ENCODE measurements at regions not wholly inside any gene's neighbourhood (a gene's known extent, or its start where the extent isn't known, plus 50 kb on each side); places are given as distances from the start of the nearest gene placed in this dataset.
"Not testable (repeated sequence)": the region's sequence is repeated elsewhere in the genome, so short reads cannot be mapped to it uniquely, and the experiment has no call there.

DNA sequence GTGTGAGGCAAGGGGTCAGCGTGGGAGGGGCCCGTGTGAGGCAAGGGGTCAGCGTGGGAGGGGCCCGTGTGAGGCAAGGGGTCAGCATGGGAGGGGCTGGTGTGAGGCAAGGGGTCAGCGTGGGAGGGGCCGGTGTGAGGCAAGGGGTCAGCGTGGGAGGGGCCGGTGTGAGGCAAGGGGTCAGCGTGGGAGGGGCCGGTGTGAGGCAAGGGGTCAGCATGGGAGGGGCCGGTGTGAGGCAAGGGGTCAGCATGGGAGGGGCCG lies 119.2 kb downstream of the SEPTIN14 start:
- not testable (repeated sequence) for DNase-seq (ENCODE audit: low read depth in 1 of 2, low spot score in 1 of 2)

DNA sequence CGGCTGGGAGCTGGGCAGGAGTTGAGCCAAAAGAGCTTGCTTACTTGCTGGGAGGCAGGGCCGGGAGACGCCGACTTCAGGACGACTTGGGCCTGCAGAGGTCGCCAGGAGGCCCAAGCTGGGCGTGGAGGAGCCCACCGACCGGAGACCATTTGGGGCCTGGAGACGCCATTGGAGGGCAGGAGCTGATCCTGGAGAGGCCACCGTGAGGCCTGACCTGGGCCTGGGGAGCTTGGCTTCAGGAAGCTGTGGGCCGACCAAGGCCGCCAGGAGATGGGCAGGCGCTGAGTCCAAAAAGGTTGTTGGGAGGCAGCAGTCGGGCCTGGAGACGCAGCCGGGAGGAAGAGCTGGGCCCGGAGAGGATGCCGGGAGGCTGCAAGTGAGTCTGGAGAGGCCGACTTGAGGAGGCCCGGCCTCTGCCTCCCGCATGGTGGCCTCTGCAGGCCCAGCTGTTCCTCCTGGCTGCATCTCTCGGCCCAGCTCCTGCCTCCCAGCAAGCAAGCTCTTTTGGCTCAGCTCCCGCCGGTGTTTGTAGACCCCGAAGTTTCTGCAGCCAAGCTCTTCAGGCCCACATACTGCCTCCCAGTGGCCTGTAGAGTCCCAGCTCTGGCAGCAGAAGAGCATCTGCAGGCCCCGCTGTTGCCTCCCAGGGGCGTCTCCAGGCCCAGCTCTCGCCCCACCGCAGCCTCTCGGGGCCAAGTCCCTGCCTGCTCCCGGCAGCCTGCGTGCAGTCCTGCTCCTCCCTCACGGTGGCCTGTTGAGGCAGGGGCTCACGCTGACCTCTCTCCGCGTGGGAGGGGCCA lies 119.7 kb downstream of the SEPTIN14 start:
- in situ Hi-C loops (cut with HindIII; ENCODE audit: low pct_unique_long_range_greater_than_20kb, low sequenced_read_pairs); DNase-seq (ENCODE audit: low read depth in 1 of 2, low spot score in 1 of 2): not testable (repeated sequence)

More for the DNA sequence above, 119.2 kb downstream of the SEPTIN14 start:
- in situ Hi-C loops (cut with HindIII; ENCODE audit: low pct_unique_long_range_greater_than_20kb, low sequenced_read_pairs): not testable (repeated sequence)

DNA sequence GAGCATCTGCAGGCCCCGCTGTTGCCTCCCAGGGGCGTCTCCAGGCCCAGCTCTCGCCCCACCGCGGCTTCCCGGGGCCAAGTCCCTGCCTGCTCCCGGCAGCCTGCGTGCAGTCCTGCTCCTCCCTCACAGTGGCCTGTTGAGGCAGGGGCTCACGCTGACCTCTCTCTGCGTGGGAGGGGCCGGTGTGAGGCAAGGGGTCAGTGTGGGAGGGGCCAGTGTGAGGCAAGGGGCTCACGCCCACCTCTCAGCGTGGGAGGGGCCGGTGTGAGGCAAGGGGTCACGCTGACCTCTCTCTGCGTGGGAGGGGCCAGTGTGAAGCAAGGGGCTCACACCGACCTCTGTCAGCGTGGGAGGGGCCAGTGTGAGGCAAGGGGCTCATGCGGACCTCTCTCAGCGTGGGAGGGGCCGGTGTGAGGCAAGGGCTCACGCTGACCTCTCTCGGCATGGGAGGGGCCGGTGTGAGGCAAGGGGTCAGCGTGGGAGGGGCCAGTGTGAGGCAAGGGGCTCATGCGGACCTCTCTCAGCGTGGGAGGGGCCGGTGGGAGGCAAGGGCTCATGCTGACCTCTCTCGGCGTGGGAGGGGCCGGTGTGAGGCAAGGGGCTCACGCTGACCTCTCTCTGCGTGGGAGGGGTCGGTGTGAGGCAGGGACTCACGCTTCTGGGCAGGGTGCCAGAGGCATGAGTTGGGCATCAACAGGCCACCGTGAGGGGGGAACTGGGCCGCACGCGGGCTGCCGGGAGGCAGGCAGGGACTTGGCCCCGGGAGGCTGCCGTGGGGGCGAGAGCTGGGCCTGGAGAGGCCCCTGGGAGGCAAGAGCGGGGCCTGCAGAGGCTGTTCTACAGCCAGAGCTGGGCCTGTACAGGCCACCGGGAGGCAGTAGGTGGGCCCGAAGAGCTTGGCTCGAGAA lies 120.6 kb downstream of the SEPTIN14 start:
- in situ Hi-C loops (cut with HindIII; ENCODE audit: low pct_unique_long_range_greater_than_20kb, low sequenced_read_pairs); DNase-seq (ENCODE audit: low read depth in 1 of 2, low spot score in 1 of 2): not testable (repeated sequence)

DNA sequence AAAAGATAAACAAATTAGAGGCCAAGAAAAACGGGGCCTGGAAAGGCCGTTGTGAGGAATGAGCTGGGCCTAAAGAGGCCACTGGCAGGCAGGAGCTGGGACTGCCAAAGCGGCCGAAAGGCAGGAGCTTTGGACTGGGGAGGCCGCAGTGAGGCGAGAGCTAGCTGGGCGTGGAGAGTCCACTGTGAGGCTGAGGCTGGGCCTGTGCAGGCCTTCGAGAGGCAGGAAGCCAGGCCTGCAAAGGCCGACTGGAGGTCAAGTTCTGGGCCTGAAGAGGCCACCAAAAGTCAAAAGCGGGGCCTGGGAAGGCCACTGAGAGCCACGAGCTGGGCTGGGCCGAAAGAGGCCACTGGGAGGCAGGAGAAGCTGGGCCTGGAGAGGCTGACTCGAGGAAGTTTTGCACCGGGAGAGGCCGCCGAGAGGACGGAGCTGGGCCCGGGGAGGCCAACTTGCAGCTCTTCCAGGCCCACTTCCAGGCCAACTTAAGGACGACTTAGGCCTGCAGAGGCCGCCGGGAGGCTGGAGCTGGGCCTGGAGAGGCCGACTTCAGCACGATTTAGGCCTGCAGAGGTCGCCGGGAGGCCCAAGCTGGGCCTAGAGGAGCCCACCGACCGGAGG lies 121.8 kb downstream of the SEPTIN14 start:
- in situ Hi-C loops (cut with HindIII; ENCODE audit: low pct_unique_long_range_greater_than_20kb, low sequenced_read_pairs): not testable (repeated sequence)
- DNase-seq (ENCODE audit: low read depth in 1 of 2, low spot score in 1 of 2): peak in 1 of 2 experiments; percentile 27

DNA sequence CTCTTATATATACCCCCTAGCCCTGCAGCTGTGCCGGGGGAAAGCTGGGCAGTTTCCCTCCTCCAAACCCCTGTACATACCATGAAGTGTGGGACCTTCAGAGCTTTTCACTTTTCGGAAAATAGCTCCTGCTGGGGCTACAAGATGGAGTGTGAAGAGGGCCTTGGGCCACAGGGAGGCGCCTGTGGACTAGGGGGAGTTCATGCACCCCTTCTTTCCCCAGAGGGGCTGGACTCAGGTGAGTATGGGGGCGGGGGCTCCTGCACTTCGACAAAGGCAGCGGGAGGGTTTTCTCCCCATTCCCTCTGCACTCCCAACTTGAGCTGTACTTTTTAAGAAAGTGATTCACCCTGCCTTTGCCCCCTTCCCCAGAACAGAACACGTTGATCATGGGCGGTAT lies 122.5 kb downstream of the SEPTIN14 start:
- in situ Hi-C loops (cut with HindIII; ENCODE audit: low pct_unique_long_range_greater_than_20kb, low sequenced_read_pairs): not testable (repeated sequence)

DNA sequence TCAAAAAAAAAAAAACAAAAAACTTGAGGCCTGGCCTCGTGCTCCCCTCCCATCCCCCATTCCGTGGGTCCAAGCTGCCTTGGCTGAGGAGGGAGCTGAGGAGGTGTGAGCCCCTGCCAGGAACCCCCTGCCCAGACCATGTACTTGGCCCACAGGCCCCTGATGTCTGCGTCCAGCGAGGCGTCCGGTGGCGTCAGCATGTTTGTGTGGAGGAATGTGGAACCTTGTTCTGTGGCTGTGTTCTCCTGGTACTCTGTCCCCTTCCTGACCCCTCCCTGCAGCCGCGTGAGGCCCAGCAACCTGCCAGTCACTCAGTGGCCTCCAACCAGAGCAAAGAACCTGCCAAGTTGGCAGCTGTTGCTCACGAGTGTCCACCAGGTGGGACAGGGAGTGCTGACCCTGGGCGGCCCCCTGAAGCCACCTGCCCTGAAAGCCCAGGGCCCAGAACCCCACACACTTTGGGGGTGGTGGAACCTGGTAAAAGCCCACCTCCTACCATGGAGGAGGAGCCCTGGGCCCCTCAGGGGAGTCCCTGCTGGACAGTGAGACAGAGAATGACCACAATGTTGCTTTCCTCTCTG lies 125.8 kb downstream of the SEPTIN14 start:
- in situ Hi-C loops (cut with HindIII; ENCODE audit: low pct_unique_long_range_greater_than_20kb, low sequenced_read_pairs); DNase-seq (ENCODE audit: low read depth in 1 of 2, low spot score in 1 of 2): not testable (repeated sequence)

More for the DNA sequence above, 122.5 kb downstream of the SEPTIN14 start:
- not testable (repeated sequence) for DNase-seq (ENCODE audit: low read depth in 1 of 2, low spot score in 1 of 2)

DNA sequence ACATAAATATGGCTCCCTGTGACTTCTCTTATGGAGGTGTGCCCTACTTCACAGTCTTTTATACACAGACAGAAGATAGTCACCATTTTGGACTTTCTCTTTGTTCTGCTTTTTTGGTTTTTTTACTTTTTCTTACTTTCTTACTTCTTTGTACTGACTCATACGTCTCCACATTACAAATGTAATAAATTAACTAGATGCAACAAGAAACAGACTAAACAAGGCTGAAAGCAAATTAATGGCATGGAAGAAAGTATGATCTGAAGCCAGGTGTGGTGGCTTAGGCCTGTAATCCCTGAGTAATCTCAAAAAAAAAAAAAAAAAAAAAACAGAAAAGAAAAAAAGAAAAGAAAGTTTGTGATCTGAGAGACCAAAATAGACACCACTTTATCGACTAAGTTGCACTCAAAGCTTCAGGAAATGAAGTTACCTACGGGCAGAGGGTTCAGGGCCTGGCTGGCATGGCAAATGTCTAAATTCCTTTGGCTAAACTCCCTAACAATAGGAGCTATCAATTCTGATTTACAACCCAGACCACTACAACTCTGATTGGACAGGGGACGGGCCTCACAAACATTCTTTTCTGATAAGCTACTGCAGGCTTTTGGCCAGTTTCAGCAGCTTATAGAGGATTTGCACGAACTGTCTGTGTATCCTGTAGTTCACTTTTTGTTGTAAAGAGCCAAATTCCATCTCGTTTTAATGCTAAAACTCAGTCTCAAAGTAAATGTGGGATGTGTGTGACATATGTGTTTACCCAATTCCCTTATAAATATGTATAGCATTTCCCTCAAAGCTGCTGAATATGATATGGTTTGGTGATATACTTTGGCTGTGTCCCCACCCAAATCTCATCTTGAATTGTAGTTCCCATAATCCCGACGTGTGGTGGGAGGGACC lies 129.1 kb downstream of the SEPTIN14 start:
- in situ Hi-C loops (cut with HindIII; ENCODE audit: low pct_unique_long_range_greater_than_20kb, low sequenced_read_pairs): no loop called here
- DNase-seq (ENCODE audit: low read depth in 1 of 2, low spot score in 1 of 2): no peak
- TF ChIP-seq JUND (IDR thresholded peaks at IDR 0.05; ENCODE audit: low read depth): no peak

DNA sequence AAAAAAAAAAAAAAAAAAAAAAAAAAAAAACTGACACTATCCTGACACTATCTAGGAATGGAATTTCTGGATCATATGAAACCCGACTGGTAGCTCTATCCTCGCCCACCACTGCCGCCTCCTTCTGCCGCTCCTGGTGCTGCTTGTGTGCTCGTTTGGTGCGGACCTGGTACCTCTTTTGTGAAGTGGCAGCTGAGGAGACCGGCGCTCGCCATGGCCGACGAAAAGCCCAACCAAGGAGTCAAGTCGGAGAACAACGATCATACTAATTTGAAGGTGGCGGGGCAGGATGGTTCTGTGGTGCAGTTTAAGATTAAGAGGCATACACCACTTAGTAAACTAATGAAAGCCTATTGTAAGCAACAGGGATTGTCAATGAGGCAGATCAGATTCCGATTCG lies 130.6 kb downstream of the SEPTIN14 start:
- no peak for TF ChIP-seq JUND (IDR thresholded peaks at IDR 0.05; ENCODE audit: low read depth)
- in situ Hi-C loops (cut with HindIII; ENCODE audit: low pct_unique_long_range_greater_than_20kb, low sequenced_read_pairs): no loop called here
- DNase-seq (ENCODE audit: low read depth in 1 of 2, low spot score in 1 of 2): no peak

DNA sequence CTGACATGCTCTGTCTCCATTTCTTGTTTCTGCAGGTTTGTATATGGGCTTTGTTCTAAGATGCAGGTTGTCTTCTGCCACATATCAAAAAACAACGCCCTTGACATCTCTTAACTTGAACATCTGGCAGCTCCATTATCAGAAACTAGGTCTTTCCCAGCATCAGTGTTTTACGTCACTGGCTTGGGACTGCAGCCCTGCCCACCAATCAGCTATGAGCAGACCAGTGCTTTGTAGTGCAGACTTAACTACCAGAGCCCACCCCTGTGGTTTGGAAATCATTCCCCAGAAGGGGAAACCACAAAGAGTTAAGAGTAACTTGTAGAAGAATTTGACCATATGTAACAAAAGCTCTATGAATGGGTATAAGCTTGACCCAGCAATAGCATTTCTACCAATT lies 132.4 kb downstream of the SEPTIN14 start:
- DNase-seq (ENCODE audit: low read depth in 1 of 2, low spot score in 1 of 2): no peak
- TF ChIP-seq JUND (IDR thresholded peaks at IDR 0.05; ENCODE audit: low read depth): no peak

DNA sequence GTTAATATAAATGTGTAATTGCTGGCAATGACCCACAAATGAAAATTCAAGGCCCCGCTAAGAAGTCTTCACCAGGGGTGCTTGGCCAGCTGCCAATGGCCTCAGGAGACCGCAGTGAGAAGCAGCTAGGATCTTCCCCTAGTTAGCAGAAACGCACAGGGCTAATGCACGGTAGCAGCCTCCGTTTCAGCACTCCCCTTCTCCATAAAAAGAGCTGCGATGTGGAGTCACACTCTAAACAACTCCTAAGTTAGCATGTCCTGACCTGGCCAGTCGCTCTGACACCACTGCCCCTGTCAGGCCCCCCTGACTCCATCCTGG lies 139.0 kb downstream of the SEPTIN14 start:
- DNase-seq (ENCODE audit: low read depth in 1 of 2, low spot score in 1 of 2): no peak
- in situ Hi-C loops (cut with HindIII; ENCODE audit: low pct_unique_long_range_greater_than_20kb, low sequenced_read_pairs): no loop called here
- no peak for TF ChIP-seq JUND (IDR thresholded peaks at IDR 0.05; ENCODE audit: low read depth)

More for the DNA sequence above, 132.4 kb downstream of the SEPTIN14 start:
- in situ Hi-C loops (cut with HindIII; ENCODE audit: low pct_unique_long_range_greater_than_20kb, low sequenced_read_pairs): no loop called here

DNA sequence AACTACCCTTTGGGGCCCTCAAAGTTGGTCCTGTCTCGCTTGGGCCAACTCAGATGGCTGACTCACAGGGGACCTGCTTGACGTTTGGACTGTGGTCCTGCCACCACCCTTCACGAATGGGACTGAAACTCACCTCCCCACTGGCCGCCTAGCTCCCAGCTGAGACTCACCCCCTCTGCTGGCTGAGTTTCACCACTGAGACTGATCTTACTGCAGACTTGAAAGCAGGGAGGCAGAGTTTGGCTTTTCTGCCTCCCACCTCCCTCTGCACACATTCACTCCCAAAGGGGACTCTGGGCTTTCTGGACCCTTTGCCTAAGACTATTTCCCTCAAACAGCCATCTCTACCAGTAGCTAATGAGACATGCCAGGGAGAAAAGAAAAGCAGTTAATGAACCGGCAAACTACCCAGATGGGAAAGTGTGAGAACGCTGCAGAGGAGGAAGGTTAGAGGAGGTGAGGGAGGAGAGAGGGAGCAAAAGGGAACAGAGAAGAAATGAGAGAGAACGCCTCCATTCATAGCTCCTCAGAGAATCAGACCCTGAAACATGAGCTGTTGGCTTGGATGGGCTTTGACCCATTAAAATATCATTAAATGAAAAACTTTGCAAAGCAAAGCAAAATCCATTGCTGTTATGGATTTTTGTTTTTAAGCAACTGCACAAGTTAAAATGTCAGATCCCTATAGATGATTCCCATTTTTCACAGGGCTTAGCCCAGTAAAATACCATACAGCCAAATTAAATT lies 139.5 kb downstream of the SEPTIN14 start:
- in situ Hi-C loops (cut with HindIII; ENCODE audit: low pct_unique_long_range_greater_than_20kb, low sequenced_read_pairs): not testable (repeated sequence)

DNA sequence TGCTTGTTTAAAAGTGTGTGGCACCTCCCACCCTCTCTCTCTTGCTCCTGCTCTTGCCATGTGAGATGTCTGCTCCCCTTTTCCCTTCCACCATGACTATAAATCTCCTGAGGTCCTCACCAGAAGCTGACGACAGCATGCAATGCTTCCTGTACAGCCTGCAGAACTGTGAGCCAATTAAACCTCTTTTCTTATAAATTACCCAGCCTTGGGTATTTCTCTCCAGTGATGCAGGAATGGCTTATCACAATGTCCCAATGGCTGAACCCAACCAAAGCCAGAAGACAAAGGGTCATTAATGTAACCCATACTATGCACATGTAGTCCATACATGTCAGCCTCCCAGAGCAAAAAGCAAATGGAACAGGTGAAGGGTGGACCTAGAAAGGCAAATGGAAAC lies 141.5 kb downstream of the SEPTIN14 start:
- in situ Hi-C loops (cut with HindIII; ENCODE audit: low pct_unique_long_range_greater_than_20kb, low sequenced_read_pairs); DNase-seq (ENCODE audit: low read depth in 1 of 2, low spot score in 1 of 2): not testable (repeated sequence)

More for the DNA sequence above, 139.5 kb downstream of the SEPTIN14 start:
- not testable (repeated sequence) for DNase-seq (ENCODE audit: low read depth in 1 of 2, low spot score in 1 of 2)

DNA sequence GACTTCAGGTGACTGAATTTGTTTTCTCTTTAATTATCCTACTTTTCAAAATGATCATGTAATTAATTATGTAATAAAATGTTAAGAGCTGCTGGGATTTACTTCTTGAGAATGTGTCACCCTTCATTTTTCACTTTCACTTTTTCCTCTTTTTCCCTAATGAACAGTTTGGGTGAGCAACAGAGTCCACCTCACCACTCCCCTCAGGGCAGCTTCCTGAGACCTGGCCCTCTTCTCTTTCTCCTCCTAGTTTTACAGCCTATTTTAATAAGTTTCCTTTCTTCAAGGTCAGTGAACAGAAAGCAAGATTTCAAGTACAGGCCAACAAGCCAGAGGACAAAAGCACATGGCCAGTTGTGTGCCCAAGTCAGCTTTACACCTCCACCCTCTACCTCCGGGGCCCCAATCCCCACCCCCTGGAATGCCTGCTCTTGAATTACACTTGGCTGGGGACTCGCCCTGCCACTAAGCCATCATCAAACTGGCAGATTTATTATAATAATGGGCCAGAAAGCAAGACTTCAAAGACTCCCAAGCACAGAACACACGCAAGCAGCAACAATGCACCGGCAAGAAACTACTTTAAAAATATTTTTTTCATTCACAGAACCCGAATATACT lies 143.1 kb upstream of the VOPP1 start:
- in situ Hi-C loops (cut with HindIII; ENCODE audit: low pct_unique_long_range_greater_than_20kb, low sequenced_read_pairs); DNase-seq (ENCODE audit: low read depth in 1 of 2, low spot score in 1 of 2): not testable (repeated sequence)

DNA sequence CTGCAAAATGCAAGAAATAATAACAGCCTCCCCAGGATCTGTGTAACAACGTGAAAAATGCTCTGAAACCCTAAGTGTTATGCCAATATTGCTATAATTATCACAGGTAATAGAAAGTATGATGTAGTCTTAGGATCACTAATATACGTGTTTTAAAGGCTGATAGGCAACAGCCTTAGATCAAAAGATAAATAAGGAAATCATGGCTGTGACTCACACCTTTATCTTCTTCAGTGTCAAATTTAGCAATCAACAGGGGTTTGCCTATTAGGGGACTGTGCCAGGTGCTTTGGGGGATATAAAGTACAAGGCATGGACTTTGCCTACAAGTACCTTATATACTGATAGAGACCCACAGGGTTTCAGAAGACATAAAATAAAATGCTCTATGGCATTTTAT lies 142.1 kb upstream of the VOPP1 start:
- in situ Hi-C loops (cut with HindIII; ENCODE audit: low pct_unique_long_range_greater_than_20kb, low sequenced_read_pairs); DNase-seq (ENCODE audit: low read depth in 1 of 2, low spot score in 1 of 2): not testable (repeated sequence)

DNA sequence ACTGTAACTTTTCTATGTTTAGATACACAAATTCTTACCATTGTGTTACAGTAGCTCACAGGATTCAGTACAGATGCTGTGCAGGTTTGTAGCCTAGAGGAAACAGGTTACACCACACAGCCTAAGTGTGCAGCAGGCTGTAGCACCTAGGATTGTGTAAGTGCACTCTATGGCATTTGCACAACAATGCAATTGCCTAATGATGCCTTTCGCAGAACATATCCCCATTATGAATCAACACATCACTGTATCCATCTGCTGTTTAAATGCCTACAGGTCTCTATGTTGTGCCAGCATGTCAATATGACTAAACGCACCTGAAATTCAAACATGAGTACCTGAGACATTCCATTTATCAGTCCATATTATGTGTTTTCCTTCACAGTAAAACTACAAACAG lies 138.0 kb upstream of the VOPP1 start:
- peak in 1 of 2 experiments; percentile 8 for DNase-seq (ENCODE audit: low read depth in 1 of 2, low spot score in 1 of 2)
- in situ Hi-C loops (cut with HindIII; ENCODE audit: low pct_unique_long_range_greater_than_20kb, low sequenced_read_pairs): not testable (repeated sequence)

DNA sequence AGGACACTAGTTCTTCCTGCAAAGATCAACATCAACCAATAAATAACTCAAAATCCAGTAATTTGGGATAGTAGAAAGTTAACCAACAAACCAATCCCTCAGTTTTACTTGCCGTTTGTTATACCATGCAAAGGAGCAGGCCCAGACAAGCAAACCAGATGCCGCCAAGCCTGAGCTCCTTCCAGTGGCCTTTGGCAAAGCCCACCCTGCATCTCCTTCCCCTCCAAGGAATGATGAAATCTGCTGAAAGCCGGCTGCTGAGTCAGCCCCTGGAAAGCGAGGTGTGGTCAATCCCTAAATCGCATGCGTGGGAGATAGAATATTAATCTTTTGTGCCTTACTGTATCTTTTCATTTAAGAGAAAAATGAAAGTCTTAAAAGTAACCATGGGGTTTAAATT lies 135.7 kb upstream of the VOPP1 start:
- in situ Hi-C loops (cut with HindIII; ENCODE audit: low pct_unique_long_range_greater_than_20kb, low sequenced_read_pairs): not testable (repeated sequence)

More for the DNA sequence above, 135.7 kb upstream of the VOPP1 start:
- DNase-seq (ENCODE audit: low read depth in 1 of 2, low spot score in 1 of 2): not testable (repeated sequence)

Data from T47D (cell line).